KOPT-K1 (cell line): ENCODE measurements at regions not wholly inside any gene's neighbourhood (a gene's known extent, or its start where the extent isn't known, plus 50 kb on each side); places are given as distances from the start of the nearest gene placed in this dataset.

Experiments used
- H3K27ac ChIP-seq: fragments of 200-600 bp; sonication (generic); 2 replicates; pipeline ENCODE4 v1.5.1; 2016; ENCODE audit warnings: antibody characterized with exemption, mild to moderate bottlenecking, low read depth, low read length; ENCODE audit not compliant: poor library complexity, severe bottlenecking
- H3K36me3 ChIP-seq: fragments of 200-600 bp; sonication (generic); 2 replicates; pipeline ENCODE4 v1.5.1; 2017; ENCODE audit warnings: antibody characterized with exemption, mild to moderate bottlenecking, low read length, moderate library complexity; ENCODE audit not compliant: insufficient read depth
- H3K9me3 ChIP-seq: fragments of 200-600 bp; sonication (generic); 2 replicates; pipeline ENCODE4 v1.5.1; 2017; ENCODE audit warnings: antibody characterized with exemption, low read length, mild to moderate bottlenecking; ENCODE audit not compliant: insufficient read depth, poor library complexity, severe bottlenecking

- no peaks in the 10 kb centered on the region for H3K9me3 ChIP-seq
- no peaks in the 10 kb centered on the region for H3K36me3 ChIP-seq
- no peak overlapping the region for H3K27ac ChIP-seq
Measured at GRCh38 chr21:28781602-28782276, 210.9 kb downstream of the LTN1 start.

DNA sequence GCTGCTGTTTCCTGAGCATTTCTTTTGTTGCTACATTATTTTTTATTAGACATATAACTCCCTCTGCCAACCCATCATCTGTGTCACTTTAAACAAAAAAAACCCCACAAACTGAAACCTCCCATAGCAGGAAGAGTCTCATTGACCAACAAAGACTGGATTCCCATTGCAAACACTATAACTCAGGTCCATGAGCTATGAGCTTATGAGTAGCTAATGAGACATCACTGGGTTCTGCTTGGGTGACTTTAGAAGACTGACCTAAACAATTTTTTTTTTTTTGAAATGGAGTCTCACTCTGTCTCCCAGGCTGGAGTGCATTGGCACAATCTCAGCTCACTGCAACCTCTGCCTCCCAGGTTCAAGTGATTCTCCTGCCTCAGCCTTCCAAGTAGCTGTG, 212.8 kb downstream of the LTN1 start:
- Histone ChIP-seq H3K9me3 (no peaks in the 10 kb centered on the region), H3K36me3 (no peaks in the 10 kb centered on the region), H3K27ac (no peak overlapping the region)

DNA sequence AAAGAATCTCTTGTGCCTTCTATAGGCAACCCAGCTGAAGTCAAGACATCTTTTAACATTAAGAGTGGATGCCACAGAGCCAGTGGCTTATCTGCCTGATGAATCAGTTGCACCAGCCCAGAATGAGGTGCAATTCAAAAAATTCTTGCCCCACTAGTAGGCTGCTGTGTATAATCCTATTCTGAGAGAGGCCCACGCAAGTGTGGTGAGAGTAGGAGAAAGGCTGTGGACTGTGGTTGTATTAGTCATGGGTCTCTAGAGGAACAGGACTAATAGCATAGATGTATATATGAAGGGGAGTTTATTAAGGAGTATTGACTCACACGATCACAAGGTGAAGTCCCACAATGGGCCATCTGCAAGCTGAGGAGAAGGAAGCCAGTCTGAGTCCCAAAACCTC, 216.4 kb downstream of the LTN1 start:
- Histone ChIP-seq H3K36me3 (no peaks in the 10 kb centered on the region), H3K27ac (no peak overlapping the region), H3K9me3 (no peaks in the 10 kb centered on the region)

GRCh38 chr21:28775071-28775470, 217.6 kb downstream of the LTN1 start:
- Histone ChIP-seq H3K27ac (no peak overlapping the region), H3K9me3 (no peaks in the 10 kb centered on the region), H3K36me3 (no peaks in the 10 kb centered on the region)

DNA sequence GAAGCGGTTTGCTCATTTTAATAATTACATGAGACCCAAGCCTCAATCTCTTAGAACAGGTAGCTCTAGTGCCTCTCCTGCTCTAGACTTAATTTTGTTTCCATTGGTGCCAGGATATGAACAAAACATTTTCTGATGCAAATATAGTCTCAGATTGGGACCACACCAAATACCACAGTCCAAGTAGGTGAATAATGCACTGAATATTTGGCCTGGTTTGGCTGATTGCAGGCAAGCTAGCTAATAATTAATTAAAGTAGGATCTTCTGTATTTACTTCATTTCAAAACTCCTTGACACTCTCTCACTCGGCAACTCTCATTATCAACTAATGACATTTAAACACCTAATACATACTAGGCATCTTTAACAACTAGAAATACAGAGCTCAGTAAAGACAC, 219.6 kb downstream of the LTN1 start:
- no peaks in the 10 kb centered on the region for H3K36me3 ChIP-seq
- no peaks in the 10 kb centered on the region for H3K9me3 ChIP-seq
- no peak overlapping the region for H3K27ac ChIP-seq

GRCh38 chr21:28771790-28772501, 220.7 kb downstream of the LTN1 start:
- Histone ChIP-seq H3K27ac (no peak overlapping the region), H3K9me3 (peaks cover under 1% of the 10 kb centered on the region)

GRCh38 chr21:28770867-28771661, 221.6 kb downstream of the LTN1 start:
- Histone ChIP-seq H3K27ac (no peak overlapping the region), H3K36me3 (no peaks in the 10 kb centered on the region), H3K9me3 (peaks cover 6% of the 10 kb centered on the region)

More at GRCh38 chr21:28771790-28772501, 220.7 kb downstream of the LTN1 start:
- H3K36me3 ChIP-seq = no peaks in the 10 kb centered on the region

DNA sequence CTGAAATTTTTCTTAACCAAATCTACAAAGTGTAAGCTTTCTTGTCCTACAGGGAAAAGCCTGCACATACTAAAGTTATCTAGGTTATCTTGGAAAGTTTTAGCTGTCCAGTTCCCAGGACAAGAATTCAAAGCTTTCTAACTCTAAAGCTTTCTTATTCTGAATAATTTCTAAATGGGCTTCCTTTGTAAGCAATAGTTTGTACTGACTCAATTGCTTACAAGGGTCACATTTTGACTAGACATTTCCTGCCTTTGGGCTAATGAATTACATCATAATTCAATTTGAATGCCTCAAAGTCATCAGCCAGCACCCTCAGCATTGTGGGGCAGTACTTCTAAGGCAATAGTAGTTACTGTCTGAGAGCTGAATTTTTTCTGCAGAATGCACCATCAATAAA, 223.0 kb downstream of the LTN1 start:
- Histone ChIP-seq H3K9me3 (peaks cover 6% of the 10 kb centered on the region), H3K36me3 (no peaks in the 10 kb centered on the region)

DNA sequence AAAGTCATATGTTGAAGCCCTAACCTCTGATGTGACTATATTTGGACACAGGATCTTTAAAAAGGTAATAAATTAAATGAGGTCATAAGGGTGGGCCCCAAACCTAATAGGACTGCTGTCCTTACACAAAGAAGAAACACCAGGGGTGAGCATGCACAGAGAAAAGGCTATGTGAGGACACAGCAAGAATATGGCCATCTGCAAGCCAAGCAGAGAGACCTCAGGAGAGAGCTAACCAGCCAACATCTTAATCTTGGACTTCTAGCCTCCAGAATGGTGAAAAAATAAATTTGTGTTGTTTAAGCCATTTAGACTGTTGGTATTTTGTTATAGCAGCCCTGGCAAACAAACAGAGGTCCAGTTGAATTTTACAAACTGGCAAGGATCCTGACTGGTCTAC, 223.9 kb downstream of the LTN1 start:
- peaks cover 6% of the 10 kb centered on the region for H3K9me3 ChIP-seq
- H3K36me3 ChIP-seq = no peaks in the 10 kb centered on the region

More for the DNA sequence above, 223.0 kb downstream of the LTN1 start:
- H3K27ac ChIP-seq = no peak overlapping the region

GRCh38 chr21:28767523-28767922, 225.2 kb downstream of the LTN1 start:
- no peak overlapping the region for H3K27ac ChIP-seq
- H3K9me3 ChIP-seq = peaks cover 6% of the 10 kb centered on the region

More for the DNA sequence above, 223.9 kb downstream of the LTN1 start:
- H3K27ac ChIP-seq = no peak overlapping the region

GRCh38 chr21:28763809-28764418, 228.8 kb downstream of the LTN1 start:
- no peak overlapping the region for H3K27ac ChIP-seq
- H3K36me3 ChIP-seq = no peaks in the 10 kb centered on the region
- peaks cover 6% of the 10 kb centered on the region for H3K9me3 ChIP-seq

More at GRCh38 chr21:28767523-28767922, 225.2 kb downstream of the LTN1 start:
- H3K36me3 ChIP-seq = no peaks in the 10 kb centered on the region

DNA sequence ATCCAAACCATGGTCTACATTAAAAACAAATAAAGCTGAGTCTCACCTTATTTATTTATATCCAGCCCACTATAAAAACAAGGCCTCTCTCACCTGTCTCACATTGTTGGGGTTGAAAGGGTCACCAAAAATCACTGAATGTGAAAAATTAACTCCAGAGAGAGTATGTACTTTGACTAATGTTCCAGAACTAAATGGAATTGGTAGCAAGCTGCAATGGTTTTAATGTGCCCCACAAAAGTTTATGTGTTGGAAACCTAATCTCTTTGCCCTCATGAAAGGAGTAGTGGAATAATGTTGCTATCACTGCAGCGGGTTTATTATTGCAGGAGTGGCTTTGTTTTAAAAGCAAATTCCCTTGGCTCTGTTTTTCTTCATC, 230.3 kb downstream of the LTN1 start:
- Histone ChIP-seq H3K9me3 (peaks cover 6% of the 10 kb centered on the region), H3K36me3 (no peaks in the 10 kb centered on the region), H3K27ac (no peak overlapping the region)

- no peaks in the 10 kb centered on the region for H3K36me3 ChIP-seq
- no peak overlapping the region for H3K27ac ChIP-seq
- H3K9me3 ChIP-seq = peaks cover 5% of the 10 kb centered on the region
Measured at GRCh38 chr21:28761674-28762356, 230.9 kb downstream of the LTN1 start.

DNA sequence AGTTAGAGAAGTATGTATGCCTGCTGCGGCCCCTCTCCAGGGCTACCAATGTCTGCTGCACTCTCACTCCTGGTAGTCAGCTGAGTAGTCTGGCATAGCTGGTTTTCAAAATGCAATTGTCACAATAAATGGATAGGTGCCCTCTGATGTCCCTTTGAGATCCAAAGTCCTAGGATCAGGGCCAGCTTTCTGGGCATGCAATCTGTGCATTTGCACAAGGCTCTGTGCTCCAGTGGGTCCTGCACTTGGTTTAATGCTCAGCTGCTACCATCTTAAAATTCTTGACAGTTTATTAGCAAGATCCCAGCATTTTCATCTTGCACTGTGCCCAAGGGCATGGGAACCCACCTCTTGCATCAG, 233.8 kb downstream of the LTN1 start:
- Histone ChIP-seq H3K36me3 (no peaks in the 10 kb centered on the region), H3K9me3 (no peaks in the 10 kb centered on the region), H3K27ac (no peak overlapping the region)
